Kidney (tissue), 13 donors: ENCODE measurements at regions not wholly inside any gene's neighbourhood (a gene's known extent, or its start where the extent isn't known, plus 50 kb on each side); places are given as distances from the start of the nearest gene placed in this dataset.

Experiments used
- DNase-seq, 5 donors: peaks; one replicate each; pipeline ENCODE4 v3.0.0-alpha.2; 2013 to 2020
- FAIRE-seq: peaks from 2 replicates; lab custom pipeline; 2012; peaks lifted over from hg19 to GRCh38; lab: Jason Lieb, UNC
- H3K27ac ChIP-seq, 2 donors: one replicate each; pipeline ENCODE4 v1.7.0; 2013; ENCODE audit warnings: low read depth in 2 of 2, low read length in 2 of 2, inconsistent platforms in 1 of 2
- H3K27me3 ChIP-seq: one replicate; pipeline ENCODE4 v1.7.1; 2013; ENCODE audit warnings: low read length, inconsistent platforms; ENCODE audit not compliant: control insufficient read depth, insufficient read depth
- H3K36me3 ChIP-seq, 3 donors: one replicate each; pipeline versions ENCODE4 v1.7.0 to v1.7.1; 2013; ENCODE audit warnings: low read length in 3 of 3, control low read depth in 1 of 3, inconsistent platforms in 1 of 3; ENCODE audit not compliant: insufficient read depth in 3 of 3, control insufficient read depth in 2 of 3
- H3K4me1 ChIP-seq, 3 donors: one replicate each; pipeline versions ENCODE4 v1.7.0 to v1.7.1; 2013; ENCODE audit warnings: low read length in 3 of 3, inconsistent platforms in 1 of 3, low read depth in 1 of 3; ENCODE audit not compliant: control insufficient read depth in 2 of 3, insufficient read depth in 2 of 3
- H3K4me3 ChIP-seq, 3 donors: one replicate each; pipeline versions ENCODE4 v1.7.0 to v1.8.1; 2013; ENCODE audit warnings: low read length in 3 of 3, control low read depth in 1 of 3, inconsistent platforms in 1 of 3
- H3K9ac ChIP-seq, 3 donors: one replicate each; pipeline versions ENCODE4 v1.7.0 to v1.7.1; 2013; ENCODE audit warnings: low read length in 3 of 3, control low read depth in 1 of 3, inconsistent platforms in 1 of 3
- H3K9me3 ChIP-seq, 3 donors: one replicate each; pipeline versions ENCODE4 v1.7.0 to v1.7.1; 2013; ENCODE audit warnings: low read length in 3 of 3, control low read depth in 1 of 3, inconsistent platforms in 1 of 3; ENCODE audit not compliant: control insufficient read depth in 2 of 3, insufficient read depth in 1 of 3
- intact Hi-C: fragments of 100-400 bp; cut with DNase I; formaldehyde crosslinking; loops from one replicate; pipeline ENCODE4 v1.11.1; 2022
- TF ChIP-seq, protein P1 (sequence below): IDR thresholded peaks from 3 replicates; pipeline ENCODE4 v1.5.1; 2012; ENCODE audit warnings: mild to moderate bottlenecking, moderate library complexity, borderline replicate concordance; ENCODE audit not compliant: insufficient read depth; ENCODE audit errors: extremely low read depth
- donor health status: control.
- donor health status: control.
- donor health status: control.
- donor health status: control.
- donor health status: control.
- donor health status: DM: yes; HTN: yes; CAD: no.
- donor health status: Normal renal cell carcinoma (clear cell type).

DNA sequence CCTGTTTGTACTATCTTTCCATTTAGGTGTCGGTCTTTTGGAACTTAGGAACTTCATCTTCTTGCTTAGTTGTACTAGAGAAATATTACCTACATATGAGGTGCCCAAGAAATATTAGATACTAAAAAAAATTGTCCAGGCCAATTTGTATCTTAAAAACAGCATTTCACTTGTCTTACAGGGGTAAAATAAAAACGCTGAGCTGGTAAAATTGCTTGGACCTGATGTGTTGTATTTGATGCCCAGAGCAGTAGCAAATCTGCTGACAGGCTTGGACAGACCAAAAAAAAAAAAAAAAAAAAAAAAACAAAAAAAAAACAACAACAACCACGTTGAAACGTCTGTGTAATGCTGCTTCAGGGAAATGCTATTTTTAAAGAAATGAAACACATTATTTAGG is 150.4 kb upstream of the ARX start:
- Histone ChIP-seq H3K4me1 (no peaks in the 10 kb centered on the region), H3K27ac (no peak overlapping the region), H3K36me3 (no peaks in the 10 kb centered on the region), H3K27me3 (no peaks in the 10 kb centered on the region), H3K9ac (no peak overlapping the region), H3K4me3 (no peak overlapping the region), H3K9me3 (no peaks in the 10 kb centered on the region)
- DNase-seq (no peak), FAIRE-seq (no peak)
- intact Hi-C loops: no loop called here
- TF ChIP-seq, protein P1, sequence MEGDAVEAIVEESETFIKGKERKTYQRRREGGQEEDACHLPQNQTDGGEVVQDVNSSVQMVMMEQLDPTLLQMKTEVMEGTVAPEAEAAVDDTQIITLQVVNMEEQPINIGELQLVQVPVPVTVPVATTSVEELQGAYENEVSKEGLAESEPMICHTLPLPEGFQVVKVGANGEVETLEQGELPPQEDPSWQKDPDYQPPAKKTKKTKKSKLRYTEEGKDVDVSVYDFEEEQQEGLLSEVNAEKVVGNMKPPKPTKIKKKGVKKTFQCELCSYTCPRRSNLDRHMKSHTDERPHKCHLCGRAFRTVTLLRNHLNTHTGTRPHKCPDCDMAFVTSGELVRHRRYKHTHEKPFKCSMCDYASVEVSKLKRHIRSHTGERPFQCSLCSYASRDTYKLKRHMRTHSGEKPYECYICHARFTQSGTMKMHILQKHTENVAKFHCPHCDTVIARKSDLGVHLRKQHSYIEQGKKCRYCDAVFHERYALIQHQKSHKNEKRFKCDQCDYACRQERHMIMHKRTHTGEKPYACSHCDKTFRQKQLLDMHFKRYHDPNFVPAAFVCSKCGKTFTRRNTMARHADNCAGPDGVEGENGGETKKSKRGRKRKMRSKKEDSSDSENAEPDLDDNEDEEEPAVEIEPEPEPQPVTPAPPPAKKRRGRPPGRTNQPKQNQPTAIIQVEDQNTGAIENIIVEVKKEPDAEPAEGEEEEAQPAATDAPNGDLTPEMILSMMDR: no peak

DNA sequence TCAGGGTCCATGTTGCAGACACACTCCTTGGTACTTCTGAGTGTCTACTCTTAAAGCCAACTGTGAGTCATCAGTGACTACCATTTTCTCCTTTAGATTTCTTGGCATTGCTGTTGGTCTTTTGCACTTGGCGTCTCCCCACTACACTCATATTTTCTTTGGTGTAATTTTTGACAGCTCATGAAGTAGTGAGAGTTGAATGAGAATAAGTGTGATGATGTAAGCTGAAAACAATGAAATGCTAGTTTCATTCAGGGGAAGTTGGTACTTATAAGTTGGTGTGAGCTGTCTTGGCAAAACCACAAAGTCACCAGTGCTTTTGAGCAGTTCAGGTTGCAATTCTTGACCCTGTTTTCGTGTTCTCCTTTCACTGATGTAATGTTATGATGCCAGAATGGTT is 142.9 kb upstream of the ARX start:
- H3K27me3 ChIP-seq: no peaks in the 10 kb centered on the region
- no peaks in the 10 kb centered on the region for H3K4me1 ChIP-seq
- FAIRE-seq (no peak), DNase-seq (no peak)
- H3K36me3 ChIP-seq: no peaks in the 10 kb centered on the region
- intact Hi-C loops: no loop called here
- H3K9ac ChIP-seq: no peak overlapping the region
- TF ChIP-seq, protein P1: no peak
- H3K27ac ChIP-seq: no peak overlapping the region
- H3K9me3 ChIP-seq: no peaks in the 10 kb centered on the region
- H3K4me3 ChIP-seq: no peak overlapping the region

DNA sequence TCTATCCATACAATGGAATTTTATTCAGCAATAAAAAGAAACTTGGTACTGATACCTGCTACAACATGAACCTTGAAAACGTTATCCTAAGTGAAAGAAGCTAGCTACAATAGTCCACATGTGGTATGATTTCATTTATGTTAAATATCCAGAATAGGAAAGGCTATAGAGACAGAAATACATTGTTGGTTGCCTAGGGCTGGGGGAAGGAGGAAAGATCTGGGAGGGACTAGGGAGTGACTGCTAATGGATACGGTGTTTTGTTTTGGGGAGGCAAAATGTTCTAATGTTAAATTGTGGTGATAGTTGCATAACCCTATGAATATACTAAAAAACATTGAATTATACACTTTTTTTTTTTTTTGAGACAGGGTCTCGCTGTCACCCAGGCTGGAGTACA is 141.1 kb upstream of the ARX start:
- H3K4me1 ChIP-seq: no peaks in the 10 kb centered on the region
- DNase-seq (no peak), FAIRE-seq (peak; percentile 37)
- no peak overlapping the region for H3K9ac ChIP-seq
- intact Hi-C loops: no loop called here
- no peaks in the 10 kb centered on the region for H3K36me3 ChIP-seq
- no peaks in the 10 kb centered on the region for H3K27me3 ChIP-seq
- TF ChIP-seq, protein P1: no peak
- no peak overlapping the region for H3K27ac ChIP-seq
- no peak overlapping the region for H3K4me3 ChIP-seq
- no peaks in the 10 kb centered on the region for H3K9me3 ChIP-seq

DNA sequence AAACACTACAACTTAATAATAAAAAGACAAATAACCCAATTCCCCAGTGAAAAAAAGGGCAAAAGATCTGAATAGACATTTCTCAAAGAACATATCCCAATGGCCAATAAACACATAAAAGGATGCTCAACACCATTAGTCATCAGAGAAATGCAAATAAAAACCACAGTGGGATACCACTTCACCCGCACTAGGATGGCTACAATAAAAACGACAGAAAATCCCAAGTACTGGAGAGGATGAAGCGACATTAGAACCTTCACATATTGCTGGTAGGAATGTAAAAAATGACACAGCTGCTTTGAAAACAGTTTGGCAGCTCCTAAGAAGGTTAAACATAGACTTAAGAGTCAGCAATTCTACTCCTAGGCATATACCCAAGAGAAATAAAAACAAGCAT is 140.6 kb upstream of the ARX start:
- FAIRE-seq (no peak), DNase-seq (no peak)
- Histone ChIP-seq H3K9ac (no peak overlapping the region), H3K4me3 (no peak overlapping the region), H3K36me3 (no peaks in the 10 kb centered on the region), H3K4me1 (no peaks in the 10 kb centered on the region), H3K27ac (no peak overlapping the region), H3K9me3 (no peaks in the 10 kb centered on the region), H3K27me3 (no peaks in the 10 kb centered on the region)
- intact Hi-C loops: no loop called here
- TF ChIP-seq, protein P1: no peak
